Loucy (cell line): ENCODE measurements at regions not wholly inside any gene's neighbourhood (a gene's known extent, or its start where the extent isn't known, plus 50 kb on each side); places are given as distances from the start of the nearest gene placed in this dataset.

Experiments used
- EZH2phosphoT487 ChIP-seq: fragments of 200-600 bp; IDR thresholded peaks from 2 replicates; pipeline ENCODE4 v1.6.1; 2018; ENCODE audit warnings: antibody characterized with exemption, mild to moderate bottlenecking, moderate library complexity, borderline replicate concordance
- TF ChIP-seq, protein P1 (sequence below): fragments of 200-600 bp; sonication (generic); conservative IDR thresholded peaks from 2 replicates; pipeline ENCODE4 v1.5.1; 2014; ENCODE audit warnings: mild to moderate bottlenecking, antibody characterized with exemption, low read length

DNA sequence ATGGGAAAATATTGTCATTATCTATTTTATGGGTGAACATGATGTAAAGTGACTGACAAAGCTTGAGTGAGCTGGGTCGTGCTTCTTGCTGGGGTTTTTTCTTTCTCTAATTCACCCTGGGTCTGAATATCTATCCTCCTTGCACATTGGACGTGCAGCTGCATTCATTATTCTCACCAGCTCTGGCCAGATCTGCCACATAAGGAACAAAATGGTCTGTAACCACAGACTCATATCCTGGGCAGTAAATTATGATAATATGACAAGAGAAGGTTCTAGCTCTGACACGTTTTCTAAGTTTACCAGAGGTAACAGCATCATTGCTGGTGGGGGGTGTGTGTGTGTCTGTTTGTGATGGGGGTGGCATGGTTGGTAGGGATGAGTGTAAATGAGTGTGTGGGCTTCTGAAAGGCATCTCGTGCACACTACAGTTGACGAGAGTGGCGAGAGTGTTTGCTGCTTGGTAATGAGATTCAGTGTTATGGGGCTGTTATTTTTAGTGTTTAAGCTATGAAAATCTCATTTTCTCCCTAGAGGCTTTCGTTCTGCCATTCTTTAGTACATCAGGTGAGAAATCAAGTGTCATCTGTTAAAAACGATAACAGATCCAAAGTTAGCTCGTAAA lies 418.4 kb downstream of the PDCD6IP start:
- TF ChIP-seq, protein P1, sequence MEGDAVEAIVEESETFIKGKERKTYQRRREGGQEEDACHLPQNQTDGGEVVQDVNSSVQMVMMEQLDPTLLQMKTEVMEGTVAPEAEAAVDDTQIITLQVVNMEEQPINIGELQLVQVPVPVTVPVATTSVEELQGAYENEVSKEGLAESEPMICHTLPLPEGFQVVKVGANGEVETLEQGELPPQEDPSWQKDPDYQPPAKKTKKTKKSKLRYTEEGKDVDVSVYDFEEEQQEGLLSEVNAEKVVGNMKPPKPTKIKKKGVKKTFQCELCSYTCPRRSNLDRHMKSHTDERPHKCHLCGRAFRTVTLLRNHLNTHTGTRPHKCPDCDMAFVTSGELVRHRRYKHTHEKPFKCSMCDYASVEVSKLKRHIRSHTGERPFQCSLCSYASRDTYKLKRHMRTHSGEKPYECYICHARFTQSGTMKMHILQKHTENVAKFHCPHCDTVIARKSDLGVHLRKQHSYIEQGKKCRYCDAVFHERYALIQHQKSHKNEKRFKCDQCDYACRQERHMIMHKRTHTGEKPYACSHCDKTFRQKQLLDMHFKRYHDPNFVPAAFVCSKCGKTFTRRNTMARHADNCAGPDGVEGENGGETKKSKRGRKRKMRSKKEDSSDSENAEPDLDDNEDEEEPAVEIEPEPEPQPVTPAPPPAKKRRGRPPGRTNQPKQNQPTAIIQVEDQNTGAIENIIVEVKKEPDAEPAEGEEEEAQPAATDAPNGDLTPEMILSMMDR = no peak
- no peak for TF ChIP-seq EZH2phosphoT487
